PFSK-1 (cell line): ENCODE measurements at regions not wholly inside any gene's neighbourhood (a gene's known extent, or its start where the extent isn't known, plus 50 kb on each side); places are given as distances from the start of the nearest gene placed in this dataset.

Experiments
- FOXP2 ChIP-seq: optimal IDR thresholded peaks from 2 replicates; pipeline ENCODE3; 2011; ENCODE audit warnings: borderline replicate concordance, control low read depth, inconsistent platforms; ENCODE audit not compliant: insufficient read depth; ENCODE audit errors: extremely low read length, extremely low read depth
- POLR2AphosphoS5 ChIP-seq: IDR thresholded peaks from 2 replicates; pipeline ENCODE4 v1.6.1; 2012; ENCODE audit warnings: low read depth, mild to moderate bottlenecking, control low read depth, low read length, moderate library complexity
- SIN3A ChIP-seq: IDR thresholded peaks from 2 replicates; pipeline ENCODE4 v1.6.1; 2012; ENCODE audit warnings: mild to moderate bottlenecking, low read length, moderate library complexity, borderline replicate concordance; ENCODE audit not compliant: insufficient read depth
- TAF1 ChIP-seq: IDR thresholded peaks from 2 replicates; pipeline ENCODE4 v1.6.1; 2012; ENCODE audit warnings: low read length, control low read depth, borderline replicate concordance; ENCODE audit not compliant: insufficient read depth
- TF ChIP-seq, protein P1 (sequence below), 2 experiments: IDR thresholded peaks; 2 replicates each; pipeline versions ENCODE4 v1.6.1 to v1.8.0; 2011 to 2012; ENCODE audit warnings: low read depth in 2 of 2, low read length in 2 of 2, control low read depth in 1 of 2, inconsistent platforms in 1 of 2, mild to moderate bottlenecking in 1 of 2, moderate library complexity in 1 of 2; ENCODE audit not compliant: insufficient read depth in 1 of 2

- TF ChIP-seq POLR2AphosphoS5, result no peak
- TF ChIP-seq TAF1, result no peak
- TF ChIP-seq SIN3A, result no peak
- no peak for TF ChIP-seq FOXP2
- TF ChIP-seq, protein P1, sequence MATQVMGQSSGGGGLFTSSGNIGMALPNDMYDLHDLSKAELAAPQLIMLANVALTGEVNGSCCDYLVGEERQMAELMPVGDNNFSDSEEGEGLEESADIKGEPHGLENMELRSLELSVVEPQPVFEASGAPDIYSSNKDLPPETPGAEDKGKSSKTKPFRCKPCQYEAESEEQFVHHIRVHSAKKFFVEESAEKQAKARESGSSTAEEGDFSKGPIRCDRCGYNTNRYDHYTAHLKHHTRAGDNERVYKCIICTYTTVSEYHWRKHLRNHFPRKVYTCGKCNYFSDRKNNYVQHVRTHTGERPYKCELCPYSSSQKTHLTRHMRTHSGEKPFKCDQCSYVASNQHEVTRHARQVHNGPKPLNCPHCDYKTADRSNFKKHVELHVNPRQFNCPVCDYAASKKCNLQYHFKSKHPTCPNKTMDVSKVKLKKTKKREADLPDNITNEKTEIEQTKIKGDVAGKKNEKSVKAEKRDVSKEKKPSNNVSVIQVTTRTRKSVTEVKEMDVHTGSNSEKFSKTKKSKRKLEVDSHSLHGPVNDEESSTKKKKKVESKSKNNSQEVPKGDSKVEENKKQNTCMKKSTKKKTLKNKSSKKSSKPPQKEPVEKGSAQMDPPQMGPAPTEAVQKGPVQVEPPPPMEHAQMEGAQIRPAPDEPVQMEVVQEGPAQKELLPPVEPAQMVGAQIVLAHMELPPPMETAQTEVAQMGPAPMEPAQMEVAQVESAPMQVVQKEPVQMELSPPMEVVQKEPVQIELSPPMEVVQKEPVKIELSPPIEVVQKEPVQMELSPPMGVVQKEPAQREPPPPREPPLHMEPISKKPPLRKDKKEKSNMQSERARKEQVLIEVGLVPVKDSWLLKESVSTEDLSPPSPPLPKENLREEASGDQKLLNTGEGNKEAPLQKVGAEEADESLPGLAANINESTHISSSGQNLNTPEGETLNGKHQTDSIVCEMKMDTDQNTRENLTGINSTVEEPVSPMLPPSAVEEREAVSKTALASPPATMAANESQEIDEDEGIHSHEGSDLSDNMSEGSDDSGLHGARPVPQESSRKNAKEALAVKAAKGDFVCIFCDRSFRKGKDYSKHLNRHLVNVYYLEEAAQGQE (IDR thresholded peaks at IDR 0.05; ENCODE audit: insufficient read depth in 1 of 2, low read depth in 2 of 2, low read length in 2 of 2), result no peak
Observed at GRCh38 chr5:167259806-167260205, 1031.6 kb upstream of the WWC1 start.

DNA sequence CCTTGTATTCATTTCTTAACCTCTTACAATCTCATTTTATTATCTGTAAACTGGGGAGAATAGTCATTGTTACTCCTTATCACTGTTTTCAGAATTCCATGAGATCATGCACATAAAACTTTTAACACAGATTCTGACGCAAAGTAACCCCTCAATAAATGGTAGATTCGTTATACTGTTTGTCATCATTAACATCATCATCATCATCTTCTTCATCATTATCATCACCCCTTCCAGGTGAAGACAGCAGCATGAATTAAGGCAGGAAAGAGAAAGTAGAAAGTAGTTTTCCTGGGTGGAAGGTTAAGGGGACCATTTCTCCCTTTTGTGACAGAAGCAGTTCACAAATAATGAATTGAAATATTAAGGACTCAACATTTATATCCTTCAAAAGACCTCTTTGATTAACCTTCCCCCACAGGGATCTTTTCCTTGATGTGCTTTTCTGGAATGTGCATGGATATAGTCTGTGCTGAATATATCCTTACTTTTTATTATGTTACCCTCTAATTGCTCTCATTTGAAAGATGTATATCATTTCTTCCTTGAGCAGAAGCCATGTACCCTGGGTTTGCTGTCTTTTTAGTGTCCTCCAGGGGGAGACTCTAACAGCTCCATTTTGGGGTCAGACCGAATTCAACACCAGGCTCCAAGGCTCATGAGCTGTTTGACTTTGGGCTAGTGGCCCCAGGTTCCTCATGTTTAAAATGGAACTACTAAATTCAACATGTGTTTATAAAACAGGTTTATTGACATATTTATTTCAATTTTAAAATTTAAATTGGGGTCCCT is 1029.9 kb upstream of the WWC1 start:
- TF ChIP-seq, protein P1 (IDR thresholded peaks at IDR 0.05; ENCODE audit: insufficient read depth in 1 of 2, low read depth in 2 of 2, low read length in 2 of 2), result no peak

DNA sequence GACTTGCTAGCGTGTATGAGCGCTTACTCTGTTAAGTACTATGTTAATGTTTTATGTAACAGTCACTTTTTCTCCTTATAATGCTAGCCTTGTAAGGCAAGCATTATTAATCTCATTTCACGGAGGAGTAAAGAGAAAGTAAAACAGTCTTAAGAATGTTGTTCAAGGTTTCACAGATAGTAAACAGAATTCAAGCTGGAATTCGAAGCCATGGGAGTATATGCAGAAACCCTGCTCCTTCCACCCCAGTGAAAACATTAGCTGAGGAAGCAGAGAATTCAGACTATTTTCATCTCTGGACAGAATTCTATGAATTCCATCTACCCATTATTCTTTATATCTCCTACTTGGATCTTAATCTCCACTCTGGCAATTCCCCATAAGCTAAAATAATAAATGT is 1028.3 kb upstream of the WWC1 start:
- TF ChIP-seq POLR2AphosphoS5, result no peak
- TF ChIP-seq SIN3A, result no peak

- TF ChIP-seq POLR2AphosphoS5 (no peak), TAF1 (no peak), FOXP2 (no peak)
- TF ChIP-seq, protein P1 (IDR thresholded peaks at IDR 0.05; ENCODE audit: insufficient read depth in 1 of 2, low read depth in 2 of 2, low read length in 2 of 2), result no peak
Observed at GRCh38 chr5:167264348-167264747, 1027.1 kb upstream of the WWC1 start.

DNA sequence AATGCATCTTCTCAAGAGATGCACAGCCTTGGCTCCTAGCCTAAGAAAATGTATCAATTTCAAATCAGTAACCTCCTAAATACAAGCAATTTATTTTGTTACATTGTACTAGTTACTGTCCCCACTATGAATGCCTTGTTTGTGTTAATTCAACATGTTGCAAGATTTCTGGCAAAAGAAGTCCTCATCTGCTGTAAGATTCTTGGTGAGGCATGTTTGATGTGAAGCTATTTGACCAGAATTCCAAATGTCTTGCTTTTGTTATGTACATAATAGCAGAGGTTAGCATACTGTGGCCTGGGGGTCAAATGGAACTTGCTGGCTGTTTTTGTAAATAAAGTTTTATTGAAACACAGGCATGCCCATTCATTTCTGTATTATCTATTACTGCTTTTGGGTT is 1023.1 kb upstream of the WWC1 start:
- TF ChIP-seq TAF1 (no peak), SIN3A (no peak), POLR2AphosphoS5 (no peak), FOXP2 (no peak)
- TF ChIP-seq, protein P1 (IDR thresholded peaks at IDR 0.05; ENCODE audit: insufficient read depth in 1 of 2, low read depth in 2 of 2, low read length in 2 of 2), result no peak
